ENCODE measurements at regions not wholly inside any gene's neighbourhood (a gene's known extent, or its start where the extent isn't known, plus 50 kb on each side); places are given as distances from the start of the nearest gene placed in this dataset.

DNA sequence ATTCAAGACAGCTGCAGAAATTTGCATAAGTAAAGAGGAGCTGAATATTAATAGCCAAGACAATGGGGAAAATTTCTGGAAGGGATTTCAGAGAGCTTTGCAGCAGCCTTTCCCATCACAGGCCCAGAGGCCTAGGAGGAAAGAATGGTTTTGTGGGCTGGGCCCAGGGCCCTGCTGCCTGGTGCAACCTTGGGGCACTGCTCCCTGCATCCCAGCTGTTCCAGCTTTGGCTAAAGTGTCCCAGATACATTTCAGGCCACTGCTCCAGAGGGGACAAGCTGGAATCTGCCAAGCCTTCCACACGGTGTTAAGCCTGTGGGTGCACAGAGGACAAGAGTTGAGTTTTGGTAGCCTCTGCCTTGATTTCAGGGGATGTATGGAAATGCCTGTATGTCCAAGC is 185.6 kb upstream of the SFRP2 start:
- DNase-seq, result no peak

DNA sequence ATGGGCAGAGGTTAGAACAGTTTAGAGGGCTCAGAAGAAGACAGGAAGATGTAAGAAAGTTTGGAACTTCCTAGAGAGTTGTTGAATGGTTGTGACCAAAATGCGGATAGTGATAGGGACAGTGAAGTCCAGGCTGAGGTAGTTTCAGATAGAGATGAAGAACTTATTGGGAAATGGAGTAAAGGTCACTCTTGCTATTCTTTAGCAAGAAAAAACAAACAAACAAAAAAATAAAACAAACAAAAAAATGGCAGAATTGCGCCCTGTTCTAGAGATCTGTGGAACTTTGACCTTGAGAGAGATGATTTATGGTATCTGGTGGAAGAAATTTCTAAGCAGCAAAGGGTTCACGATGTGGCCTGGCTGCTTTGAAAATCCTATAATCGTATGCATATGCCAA is 185.1 kb upstream of the SFRP2 start:
- DNase-seq, result no peak

DNA sequence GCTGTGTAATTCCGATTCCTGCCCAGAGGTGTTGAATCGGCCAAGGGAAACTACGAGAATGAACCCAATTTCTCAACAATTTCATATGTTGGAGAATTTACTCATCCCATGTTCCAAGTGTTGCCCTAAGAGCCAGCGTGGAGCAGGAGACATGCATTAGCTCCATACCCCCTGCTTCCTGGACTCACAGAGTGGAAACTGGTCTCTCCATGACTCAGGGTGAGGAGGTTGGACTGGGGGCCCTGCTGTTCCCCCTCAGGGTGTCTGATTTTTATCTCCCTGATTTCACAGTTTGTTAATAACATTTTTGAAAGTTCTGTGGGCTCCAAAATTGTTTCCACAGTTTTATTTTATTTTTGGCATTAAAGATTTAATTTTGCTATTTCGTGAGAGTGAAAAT is 183.0 kb upstream of the SFRP2 start:
- DNase-seq, result no peak

DNA sequence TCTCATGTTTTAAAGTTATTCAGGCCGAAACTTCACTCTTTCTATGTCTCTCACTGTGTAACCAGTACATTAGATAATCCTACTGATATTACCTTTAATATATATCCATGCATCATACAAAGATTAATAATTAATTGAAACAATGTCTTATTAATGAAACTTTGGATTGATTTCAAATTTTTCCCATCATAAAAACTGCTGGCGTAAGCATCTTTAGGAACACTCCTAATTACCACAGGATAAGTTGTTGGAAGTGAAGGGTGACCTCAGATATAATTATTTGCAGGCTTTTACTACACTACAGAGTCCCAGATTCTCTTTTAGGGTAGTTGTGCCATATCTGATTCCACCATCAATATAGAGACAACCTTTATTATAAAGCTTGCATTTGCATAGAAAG is 181.3 kb upstream of the SFRP2 start:
- DNase-seq, result no peak

DNA sequence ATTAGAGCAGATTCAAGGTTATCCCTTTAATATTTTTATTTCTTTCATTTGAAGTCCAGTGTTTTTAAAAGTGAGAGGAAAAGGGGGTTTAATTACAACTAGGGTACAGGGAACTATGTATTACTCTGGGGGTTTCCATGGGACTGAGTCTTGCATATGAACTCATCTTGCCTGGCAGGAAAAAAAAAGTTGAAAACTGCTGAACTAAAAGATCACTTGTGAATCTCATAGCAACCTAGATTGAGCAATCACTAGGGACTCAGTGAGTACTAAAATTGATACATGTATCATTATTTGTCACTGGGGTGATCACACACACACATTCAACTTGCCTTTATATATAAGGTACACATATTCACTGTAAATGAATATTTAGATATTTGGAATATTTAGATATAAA is 180.7 kb upstream of the SFRP2 start:
- no peak for DNase-seq

DNA sequence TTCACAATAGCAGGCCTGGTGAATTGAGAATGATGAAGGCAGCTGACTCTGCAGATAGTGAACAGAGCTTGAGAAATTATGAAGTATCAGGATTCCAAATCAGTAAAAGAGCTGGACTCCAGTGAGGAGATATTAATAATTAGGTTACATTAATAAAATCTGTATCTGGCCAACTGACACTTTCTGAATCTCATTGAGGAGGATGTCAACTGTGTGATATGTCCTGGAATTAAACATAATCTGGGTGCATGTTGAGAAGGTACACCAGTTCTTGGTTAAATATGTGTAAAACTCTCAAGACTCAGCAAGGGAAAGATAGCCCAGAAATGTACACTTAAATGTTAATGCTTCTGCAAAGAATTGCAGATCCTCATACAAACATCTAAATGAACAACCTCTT is 177.8 kb upstream of the SFRP2 start:
- no peak for DNase-seq

DNA sequence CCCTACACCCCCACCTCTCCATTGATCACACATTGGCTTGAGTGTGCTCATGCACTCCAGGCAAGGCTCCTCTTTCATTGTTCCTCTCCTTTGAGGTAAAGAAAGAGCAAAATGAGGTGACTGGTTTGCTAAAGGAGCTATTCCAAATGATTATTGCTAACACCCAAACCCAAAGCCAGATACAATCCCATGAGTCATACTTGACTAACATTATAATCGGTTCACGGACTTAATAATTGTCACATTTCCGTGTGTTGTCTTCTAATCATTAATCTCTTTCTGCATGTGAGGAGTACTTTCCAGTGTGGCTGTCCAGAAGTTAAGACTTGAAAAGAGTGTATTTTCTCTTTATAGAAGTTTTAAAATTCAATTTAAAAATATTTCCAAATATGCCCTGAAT is 174.3 kb upstream of the SFRP2 start:
- no peak for DNase-seq

DNA sequence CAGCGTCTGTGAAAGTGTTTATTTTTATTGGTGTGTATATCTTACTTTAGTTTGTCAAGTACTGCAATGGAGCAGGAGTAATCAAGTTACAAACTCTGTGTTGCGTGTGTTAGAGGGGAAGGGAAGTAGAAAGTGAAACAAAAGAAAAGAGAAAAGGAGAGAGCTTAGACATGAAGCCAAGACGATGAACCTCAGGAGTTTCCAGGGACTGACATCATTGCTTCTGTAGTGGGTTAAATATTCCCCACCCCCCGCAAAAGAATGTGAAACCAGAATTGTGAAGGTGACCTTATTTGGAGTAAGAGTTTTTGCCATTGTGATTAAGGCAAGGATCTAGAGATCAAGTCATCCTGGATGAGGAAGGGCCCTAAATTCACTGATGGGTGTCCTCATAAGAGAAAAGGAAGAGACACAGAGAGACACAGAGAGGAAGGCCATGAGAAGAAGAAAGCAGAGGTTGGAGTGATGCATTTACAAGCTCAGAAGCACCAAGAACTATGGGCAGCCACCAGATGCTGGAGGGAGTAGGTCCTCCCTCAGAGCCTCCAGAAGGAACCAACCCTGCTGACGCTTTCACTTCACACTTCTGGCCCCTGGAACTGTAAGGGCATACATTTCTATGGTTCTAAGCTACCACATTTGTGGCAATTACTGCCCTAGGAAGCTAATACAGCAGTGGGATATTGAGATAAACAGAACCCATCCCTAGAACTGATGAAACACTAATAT is 173.6 kb upstream of the SFRP2 start:
- no peak for DNase-seq

DNA sequence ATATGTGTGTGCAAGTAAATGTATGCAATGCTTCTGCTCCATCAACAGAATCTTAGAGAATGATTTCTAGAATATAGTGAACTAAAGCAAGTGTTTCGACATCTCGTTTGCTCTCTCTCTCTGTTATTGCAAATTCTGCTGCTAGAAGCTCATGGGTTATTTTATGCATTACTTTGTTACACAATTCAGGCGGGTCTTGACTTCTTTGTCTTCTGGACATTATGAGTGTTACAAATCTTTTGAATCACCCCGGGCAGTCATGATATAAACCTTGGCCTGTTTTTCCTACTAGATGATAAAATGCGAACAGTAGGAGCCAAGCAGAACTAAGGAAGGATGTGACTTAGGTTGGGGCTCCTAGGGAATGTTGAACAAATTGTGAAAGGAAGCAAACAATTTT is 166.4 kb upstream of the SFRP2 start:
- no peak for DNase-seq

DNA sequence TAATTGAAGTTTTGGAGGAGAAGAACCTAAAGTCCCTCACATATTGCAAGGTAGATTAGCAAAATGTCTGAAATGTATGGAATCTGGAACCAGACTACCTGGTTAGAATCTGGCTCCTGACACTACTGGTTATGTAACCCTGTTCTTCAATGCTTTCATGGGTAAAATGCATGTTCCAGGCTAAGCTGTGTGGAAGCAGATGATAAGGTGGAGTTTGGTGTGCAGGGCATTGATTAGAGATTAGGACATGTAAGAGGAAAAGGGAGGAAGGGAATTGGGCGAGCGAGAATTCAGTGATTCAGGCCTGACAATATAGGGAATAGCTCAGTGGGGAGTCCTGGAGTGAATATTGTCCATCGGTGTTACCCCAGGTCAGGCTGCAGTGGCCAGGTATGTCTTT is 165.8 kb upstream of the SFRP2 start:
- DNase-seq, result no peak

DNA sequence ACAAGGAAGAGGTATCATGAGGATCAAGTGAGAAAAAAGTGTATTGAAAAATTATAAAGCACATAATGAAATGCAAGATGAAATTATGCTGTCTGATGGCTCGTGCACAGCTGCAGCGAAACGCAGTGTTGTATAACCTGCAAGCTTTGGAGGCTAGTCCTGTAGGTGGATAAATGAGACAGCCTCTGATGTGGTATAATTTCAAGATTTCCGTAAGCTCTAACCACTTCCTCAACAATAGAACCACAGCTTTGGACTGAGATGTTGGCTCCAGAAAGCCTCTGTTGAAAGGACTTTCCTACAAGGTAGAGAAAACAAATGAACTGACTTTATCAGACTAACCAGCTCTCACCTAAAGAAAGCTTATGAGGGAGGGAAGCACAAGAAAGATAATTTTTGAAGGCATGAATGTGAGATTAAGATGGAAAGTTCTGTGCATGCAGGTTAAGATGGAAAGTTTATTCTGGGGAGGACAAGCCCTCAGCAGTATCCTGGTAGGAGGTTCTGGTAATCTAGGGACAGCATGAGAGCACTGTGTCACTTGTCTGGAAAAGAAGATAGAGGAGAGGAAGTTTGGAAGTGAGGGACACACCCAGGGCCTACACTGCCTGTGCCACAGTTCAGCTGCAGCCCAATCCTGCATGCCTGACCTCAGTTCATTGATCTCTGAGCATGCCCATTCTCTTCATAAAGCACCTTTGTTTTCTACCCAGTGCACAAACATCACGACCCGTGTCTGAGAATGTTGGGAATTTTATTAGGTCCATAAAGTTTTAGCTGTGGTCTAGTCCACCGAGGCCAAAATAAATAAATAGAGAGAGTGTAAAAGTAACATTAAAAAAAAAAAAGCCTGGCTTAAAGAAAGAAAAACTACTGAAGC is 161.5 kb upstream of the SFRP2 start:
- no peak for DNase-seq

DNA sequence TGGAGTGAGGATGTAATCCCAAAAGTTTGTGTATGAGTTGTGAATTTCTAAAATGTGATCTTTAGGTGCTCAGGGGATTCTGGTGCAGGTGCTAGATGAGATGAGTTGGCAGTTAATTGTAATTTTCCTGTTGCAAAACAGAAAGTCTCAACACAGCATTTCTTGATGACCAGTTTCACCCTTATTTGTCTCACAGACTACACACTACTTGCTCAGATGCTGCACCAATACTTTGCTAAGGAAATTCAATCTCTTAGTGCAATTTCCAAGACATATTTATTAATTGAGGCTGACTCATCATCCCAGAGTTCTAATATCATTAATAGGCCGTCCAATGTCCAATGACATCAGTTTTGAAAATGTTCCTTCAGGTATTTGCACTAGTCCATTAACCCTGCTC is 159.2 kb upstream of the SFRP2 start:
- no peak for DNase-seq

DNA sequence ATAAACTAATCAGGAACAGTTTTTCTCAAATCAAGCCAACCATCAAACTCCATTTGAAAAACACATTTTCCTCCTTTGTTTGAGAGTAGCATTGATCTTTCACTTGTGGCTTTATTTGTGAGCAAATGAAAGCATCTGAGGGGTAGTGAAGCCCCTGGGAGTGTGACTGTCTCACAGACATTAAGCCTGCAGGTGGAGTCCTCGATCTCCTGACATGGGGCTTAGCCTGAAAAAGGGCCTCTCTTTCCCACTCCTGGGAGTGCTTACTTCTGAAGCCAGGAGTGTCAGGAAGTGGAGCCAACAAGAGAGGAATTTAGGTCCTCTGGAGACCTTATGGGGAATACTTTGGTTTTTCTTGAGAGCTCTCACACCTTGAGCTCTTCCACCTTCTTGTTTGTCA is 158.2 kb upstream of the SFRP2 start:
- DNase-seq, result no peak

DNA sequence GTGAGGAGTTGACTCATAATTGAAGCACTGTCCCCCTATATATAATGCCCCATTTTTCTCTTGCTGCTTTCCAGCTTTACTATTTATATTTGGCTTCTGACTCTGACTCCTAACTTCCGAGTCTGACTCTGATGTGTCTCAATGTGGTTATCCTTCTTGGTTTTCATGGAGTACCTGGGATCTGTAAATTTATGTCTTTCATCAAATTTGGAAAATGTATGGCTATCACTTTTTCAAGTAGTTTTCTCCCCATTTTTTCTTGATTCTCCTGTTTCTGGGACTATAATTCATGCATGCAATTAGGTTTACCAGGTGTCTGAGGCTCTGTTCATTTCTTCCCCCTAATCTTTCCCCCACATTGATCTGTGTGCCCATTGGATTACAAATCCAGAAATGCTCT is 156.8 kb upstream of the SFRP2 start:
- no peak for DNase-seq

DNA sequence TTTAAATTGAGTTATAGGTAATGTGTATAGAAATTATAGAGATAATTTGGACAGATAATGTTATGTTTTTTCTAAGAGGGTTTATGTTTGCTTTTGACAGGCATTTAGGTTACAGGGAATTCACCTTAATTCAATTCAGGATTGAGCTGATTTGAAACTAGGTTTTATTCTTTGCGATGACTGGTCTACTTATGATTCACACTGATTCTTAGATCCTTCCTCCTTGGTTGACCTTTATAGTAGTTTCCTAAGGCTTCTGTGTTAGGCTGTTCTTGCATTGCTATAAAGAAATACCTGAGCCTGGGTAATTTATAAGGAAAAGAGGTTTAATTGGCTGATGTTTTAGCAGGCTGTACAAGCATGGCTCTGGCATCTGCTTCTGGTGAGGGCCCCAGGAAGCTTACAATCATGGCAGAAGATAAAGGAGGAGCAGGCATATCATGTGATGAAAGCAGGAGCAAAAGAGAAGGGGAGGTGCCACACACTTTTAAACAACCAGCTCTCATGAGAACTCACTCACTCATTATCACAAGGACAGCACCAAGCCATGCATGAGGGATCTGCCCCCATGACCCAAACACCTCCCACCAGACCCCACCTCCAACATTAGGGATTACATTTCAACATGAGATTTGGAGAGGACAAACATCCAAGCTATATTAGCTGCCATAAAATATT is 155.0 kb upstream of the SFRP2 start:
- DNase-seq, result no peak

DNA sequence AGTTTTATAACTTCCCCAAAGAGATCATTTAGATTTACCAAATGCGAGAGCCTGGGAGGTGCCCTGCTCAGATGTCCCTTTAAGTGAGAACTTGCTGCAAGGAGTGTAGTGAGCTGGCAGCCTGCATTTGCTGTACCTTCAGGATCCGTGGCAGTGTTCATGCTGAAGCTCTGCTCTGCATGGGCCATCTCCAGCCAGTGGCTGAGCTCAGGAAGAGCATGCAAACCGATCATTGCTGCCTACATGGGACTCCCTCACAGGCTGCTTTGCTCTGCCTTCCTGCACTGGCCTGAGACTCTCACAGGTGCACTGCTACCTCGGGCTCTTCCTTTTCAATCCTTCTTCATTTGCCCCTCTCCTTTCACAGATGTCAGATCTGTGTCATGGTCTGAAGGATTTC is 152.0 kb upstream of the SFRP2 start:
- DNase-seq, result no peak

DNA sequence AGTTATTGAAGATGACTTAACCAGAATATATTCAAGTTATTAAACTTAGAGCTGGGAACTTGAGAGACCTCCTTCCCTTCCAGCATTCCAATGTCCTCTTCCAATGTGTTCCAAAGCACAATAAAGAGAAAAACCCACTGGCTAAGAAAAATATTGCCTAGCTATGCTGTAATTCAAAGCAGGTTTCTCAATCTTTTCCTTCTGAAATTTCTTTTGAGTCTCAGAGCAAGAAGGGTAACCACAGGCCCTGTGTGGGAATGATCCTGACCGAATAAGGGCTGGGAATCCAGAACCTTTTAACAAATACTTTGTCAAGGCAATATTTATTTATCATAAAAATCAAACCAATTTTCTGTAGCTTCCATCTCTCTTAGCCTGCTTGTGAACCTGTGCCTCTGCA is 150.7 kb upstream of the SFRP2 start:
- DNase-seq, result no peak

DNA sequence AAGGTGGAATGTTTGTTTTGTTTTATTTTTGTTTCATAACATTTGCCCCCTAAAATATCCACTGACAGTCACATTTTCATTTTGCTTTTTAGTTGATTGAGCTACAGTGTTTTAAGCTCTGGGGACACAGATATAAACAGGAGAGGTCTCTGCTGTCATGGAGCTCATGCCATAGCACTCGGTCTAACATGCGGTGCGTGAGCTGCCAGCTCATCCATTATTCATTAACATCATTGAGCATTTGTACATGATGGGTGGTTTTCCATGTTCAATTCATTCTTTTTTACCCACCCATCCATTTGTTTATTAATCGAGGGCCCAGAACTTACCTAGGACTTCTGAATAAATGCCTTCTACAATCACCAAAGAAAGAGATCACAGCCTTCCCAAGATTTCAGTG is 150.1 kb upstream of the SFRP2 start:
- DNase-seq, result no peak

DNA sequence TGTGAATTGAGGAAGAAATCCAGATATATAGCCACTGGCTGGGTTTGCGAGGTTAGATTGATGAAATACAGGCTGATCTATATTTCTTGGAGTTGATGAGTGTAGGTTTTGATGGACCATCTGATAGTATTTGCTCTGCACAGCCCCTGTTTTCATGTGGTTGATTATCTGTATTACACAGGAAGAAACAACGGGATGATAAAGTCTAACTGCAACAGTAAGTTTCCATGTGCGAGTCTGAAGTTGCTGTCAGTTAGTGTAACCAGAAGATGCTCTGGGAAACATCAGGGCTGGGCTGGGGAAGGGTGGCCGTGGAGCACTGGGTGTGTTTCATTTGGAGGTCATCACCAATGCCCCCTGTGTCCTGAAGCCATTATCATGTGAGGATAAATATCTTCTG is 148.4 kb upstream of the SFRP2 start:
- no peak for DNase-seq

DNA sequence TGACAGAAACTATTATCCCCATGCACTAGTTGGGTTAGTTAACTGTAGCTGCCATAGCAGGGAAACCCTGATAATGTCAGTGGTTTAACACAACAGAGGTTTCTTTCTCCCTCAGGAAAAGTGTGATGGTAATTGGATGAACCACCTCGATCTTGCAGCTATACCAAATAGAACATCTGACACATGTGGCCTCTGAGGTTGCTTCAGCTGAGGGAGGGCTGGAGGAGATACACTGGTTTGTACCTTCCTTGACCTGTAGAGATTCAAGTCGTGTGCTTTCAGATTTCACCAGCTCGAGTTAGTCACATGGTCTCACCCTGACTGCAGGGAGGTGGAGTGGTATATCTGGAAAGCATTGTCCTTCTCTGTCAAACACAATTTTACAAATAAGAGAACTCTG is 147.2 kb upstream of the SFRP2 start:
- no peak for DNase-seq

DNA sequence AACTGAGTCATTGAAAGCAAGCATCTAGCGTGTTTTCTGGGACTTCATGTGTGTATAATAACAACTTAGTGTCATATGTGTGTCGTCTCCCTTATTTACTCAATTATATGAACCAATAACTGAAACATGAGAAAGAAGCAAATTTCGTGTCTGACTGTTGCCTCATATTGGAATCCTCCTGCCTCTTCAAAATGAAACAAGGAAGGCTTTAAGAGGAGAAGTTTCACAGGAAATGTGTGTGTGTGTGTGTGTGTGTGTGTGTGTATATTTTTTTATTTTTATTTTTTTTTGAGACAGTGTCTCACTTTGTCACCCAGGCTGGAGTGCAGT is 145.8 kb upstream of the SFRP2 start:
- no peak for DNase-seq

DNA sequence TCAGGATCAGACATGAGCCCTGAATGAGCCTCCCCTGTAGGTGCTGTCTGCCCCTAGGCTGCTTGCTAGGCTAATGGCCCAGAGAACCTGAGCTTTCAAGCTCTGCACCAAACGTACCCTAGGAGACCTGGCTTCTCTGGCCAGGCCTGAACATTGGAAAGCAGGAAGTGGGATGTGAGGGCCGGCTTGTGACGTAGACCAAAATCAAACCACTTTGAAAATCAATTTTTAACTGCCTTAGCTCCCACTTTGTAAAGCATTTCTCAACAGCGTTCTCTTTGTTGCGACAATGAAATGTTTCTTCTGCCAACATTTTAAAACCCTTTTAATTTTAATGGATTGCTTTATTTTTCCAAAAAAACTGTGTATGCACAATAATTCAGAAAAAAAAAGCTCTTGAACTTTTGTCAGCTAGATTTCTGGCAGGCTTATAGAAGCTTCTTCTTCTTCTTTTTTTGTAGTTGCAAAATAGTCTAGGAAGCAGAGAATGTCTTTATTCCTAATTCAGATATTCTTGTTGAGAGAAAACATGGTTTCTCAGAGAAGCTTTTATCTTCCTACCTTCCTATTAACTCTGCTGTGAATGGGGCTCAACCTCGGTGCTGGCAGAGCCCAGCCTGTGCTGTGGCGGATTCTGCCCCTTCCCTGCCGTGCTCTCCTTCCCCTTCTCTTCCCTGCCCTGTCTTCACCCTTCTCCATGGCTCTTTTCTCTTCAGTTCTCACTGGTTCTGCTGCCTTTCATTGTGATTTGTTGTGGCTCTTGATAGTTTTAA is 145.2 kb upstream of the SFRP2 start:
- no peak for DNase-seq

DNA sequence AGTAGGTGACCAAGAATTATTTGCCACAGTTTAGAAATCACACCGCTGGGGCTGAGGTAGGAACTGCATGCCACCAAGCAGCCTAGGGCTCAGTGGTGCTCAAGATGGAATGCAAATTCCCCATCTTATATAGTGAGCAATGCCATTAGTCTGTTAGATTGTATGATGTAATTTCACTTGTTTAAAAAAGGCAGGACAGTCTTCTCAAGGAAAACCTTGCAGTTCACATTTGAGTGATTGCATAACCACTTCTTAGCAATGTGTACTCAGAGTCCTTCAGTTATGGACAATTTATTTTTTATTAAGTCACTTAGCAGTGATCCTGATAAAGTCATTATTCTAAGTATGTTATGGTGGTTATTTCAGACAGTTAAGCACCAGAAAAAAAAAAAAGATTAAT is 142.9 kb upstream of the SFRP2 start:
- no peak for DNase-seq
